Loucy (cell line): ENCODE measurements at regions not wholly inside any gene's neighbourhood (a gene's known extent, or its start where the extent isn't known, plus 50 kb on each side); places are given as distances from the start of the nearest gene placed in this dataset.

Experiments used
- H2AFZ ChIP-seq: fragments of 200-600 bp; sonication (generic); 2 replicates; pipeline ENCODE4 v1.6.0; 2016; ENCODE audit warnings: antibody characterized with exemption, mild to moderate bottlenecking, low read length, moderate library complexity
- H3F3A ChIP-seq: fragments of 200-600 bp; 2 replicates; pipeline ENCODE4 v1.6.0; 2016; ENCODE audit warnings: antibody characterized with exemption, low read depth, mild to moderate bottlenecking
- H3K27me3 ChIP-seq: fragments of 200-600 bp; sonication (generic); 2 replicates; pipeline ENCODE4 v1.6.1; 2014; ENCODE audit warnings: low read length, mild to moderate bottlenecking; ENCODE audit not compliant: insufficient read depth, poor library complexity, severe bottlenecking
- H3K36me3 ChIP-seq: fragments of 200-600 bp; sonication (generic); 2 replicates; pipeline ENCODE4 v1.6.1; 2016; ENCODE audit warnings: low read length; ENCODE audit not compliant: insufficient read depth
- H3K4me1 ChIP-seq: fragments of 200-600 bp; sonication (generic); 2 replicates; pipeline ENCODE4 v1.5.1; 2014; ENCODE audit warnings: low read length, mild to moderate bottlenecking; ENCODE audit not compliant: insufficient read depth, poor library complexity, severe bottlenecking
- H3K4me2 ChIP-seq: fragments of 200-600 bp; sonication (generic); 2 replicates; pipeline ENCODE4 v1.6.0; 2014; ENCODE audit warnings: antibody characterized with exemption, low read length, low read depth, mild to moderate bottlenecking; ENCODE audit not compliant: poor library complexity, severe bottlenecking
- H3K4me3 ChIP-seq: fragments of 200-600 bp; sonication (generic); 2 replicates; pipeline ENCODE4 v1.5.1; 2014; ENCODE audit warnings: low read length, mild to moderate bottlenecking, mixed read lengths; ENCODE audit not compliant: poor library complexity, severe bottlenecking
- H3K79me2 ChIP-seq: fragments of 200-600 bp; sonication (generic); 2 replicates; pipeline ENCODE4 v1.6.1; 2014; ENCODE audit warnings: low read length; ENCODE audit not compliant: insufficient read depth
- H3K9ac ChIP-seq: fragments of 200-600 bp; sonication (generic); 2 replicates; pipeline ENCODE4 v1.6.0; 2014; ENCODE audit warnings: mild to moderate bottlenecking, low read depth, low read length, moderate library complexity; ENCODE audit not compliant: poor library complexity, severe bottlenecking
- H3K9me2 ChIP-seq: fragments of 200-600 bp; sonication (generic); replicated peaks from 2 replicates; pipeline ENCODE4 v1.6.1; 2016; ENCODE audit warnings: low read depth, low read length, mixed read lengths
- H3K9me3 ChIP-seq: fragments of 200-600 bp; sonication (generic); 2 replicates; pipeline ENCODE4 v1.6.1; 2014; ENCODE audit warnings: mild to moderate bottlenecking, antibody characterized with exemption, low read length, low read depth; ENCODE audit not compliant: insufficient read depth
- H4K20me1 ChIP-seq: fragments of 200-600 bp; sonication (generic); 2 replicates; pipeline ENCODE4 v1.6.0; 2014; ENCODE audit warnings: antibody characterized with exemption, low read length, mild to moderate bottlenecking; ENCODE audit not compliant: insufficient read depth, poor library complexity, severe bottlenecking
- CTCF ChIP-seq: fragments of 200-600 bp; sonication (generic); conservative IDR thresholded peaks from 2 replicates; pipeline ENCODE4 v1.5.1; 2014; ENCODE audit warnings: mild to moderate bottlenecking, antibody characterized with exemption, low read length
- EZH2phosphoT487 ChIP-seq: fragments of 200-600 bp; IDR thresholded peaks from 2 replicates; pipeline ENCODE4 v1.6.1; 2018; ENCODE audit warnings: antibody characterized with exemption, mild to moderate bottlenecking, moderate library complexity, borderline replicate concordance

DNA sequence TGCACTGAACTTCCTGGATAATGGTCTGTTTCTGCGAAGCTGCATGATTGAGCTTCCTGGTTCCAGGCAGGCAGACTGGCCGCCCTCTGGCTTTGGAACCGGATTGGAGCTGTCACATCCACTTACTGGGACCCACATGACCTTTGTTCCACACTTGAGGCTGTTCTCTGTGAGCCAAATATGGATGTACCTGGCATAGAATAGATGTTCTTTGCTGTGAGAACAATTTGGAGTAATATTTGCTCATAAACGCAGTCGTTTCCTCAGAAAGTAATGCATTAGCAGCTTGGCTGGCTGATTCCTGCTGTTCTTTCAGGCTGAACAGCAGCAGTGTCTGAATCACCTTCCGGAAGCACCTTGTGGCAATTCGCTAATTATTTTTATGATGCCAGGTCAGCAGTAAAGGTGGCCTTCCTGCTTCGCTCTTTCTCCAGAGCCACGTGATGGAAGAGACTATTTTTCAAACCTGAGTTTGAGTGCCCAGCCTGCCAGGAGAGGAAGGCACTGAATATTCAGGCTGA, 78.1 kb upstream of the BOD1L1 start:
- no peaks in the 10 kb centered on the region for H3K36me3 ChIP-seq
- H4K20me1 ChIP-seq = no peaks in the 10 kb centered on the region
- H3K9ac ChIP-seq = no peak overlapping the region
- no peaks in the 10 kb centered on the region for H3K4me1 ChIP-seq
- no peak overlapping the region for H2AFZ ChIP-seq
- H3F3A ChIP-seq = no peaks in the 10 kb centered on the region
- no peaks in the 10 kb centered on the region for H3K27me3 ChIP-seq
- H3K79me2 ChIP-seq = no peaks in the 10 kb centered on the region
- TF ChIP-seq CTCF = no peak
- no peak for TF ChIP-seq EZH2phosphoT487
- H3K4me2 ChIP-seq = no peak overlapping the region
- H3K9me3 ChIP-seq = no peaks in the 10 kb centered on the region
- H3K9me2 ChIP-seq = no peaks in the 10 kb centered on the region
- H3K4me3 ChIP-seq = no peak overlapping the region

DNA sequence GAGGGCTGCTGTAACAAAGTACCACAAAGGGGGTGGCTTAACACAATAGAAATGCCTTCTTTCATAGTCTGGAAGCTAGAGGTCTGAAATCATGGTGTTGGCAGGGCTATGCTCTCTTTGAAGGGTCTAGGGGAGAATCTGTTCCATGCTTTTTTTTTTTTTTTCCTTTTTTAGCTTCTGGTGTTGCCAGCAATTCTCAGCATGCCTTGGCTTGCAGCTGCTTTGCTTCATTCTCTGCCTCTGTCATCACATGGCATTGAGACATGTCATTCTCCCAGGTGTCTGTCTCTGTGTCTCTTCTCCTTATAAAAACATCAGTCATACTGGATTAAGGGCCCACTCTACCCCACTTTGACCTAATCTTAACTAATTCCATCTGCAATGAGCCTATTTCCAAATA, 78.6 kb upstream of the BOD1L1 start:
- Histone ChIP-seq H3K9ac (no peak overlapping the region), H3K36me3 (no peaks in the 10 kb centered on the region), H3K4me2 (no peak overlapping the region), H3K4me3 (no peak overlapping the region), H3F3A (no peaks in the 10 kb centered on the region), H3K4me1 (no peaks in the 10 kb centered on the region), H4K20me1 (no peaks in the 10 kb centered on the region), H3K9me3 (no peaks in the 10 kb centered on the region), H3K9me2 (no peaks in the 10 kb centered on the region), H3K79me2 (no peaks in the 10 kb centered on the region), H2AFZ (no peak overlapping the region), H3K27me3 (no peaks in the 10 kb centered on the region)
- TF ChIP-seq CTCF (no peak), EZH2phosphoT487 (no peak)

DNA sequence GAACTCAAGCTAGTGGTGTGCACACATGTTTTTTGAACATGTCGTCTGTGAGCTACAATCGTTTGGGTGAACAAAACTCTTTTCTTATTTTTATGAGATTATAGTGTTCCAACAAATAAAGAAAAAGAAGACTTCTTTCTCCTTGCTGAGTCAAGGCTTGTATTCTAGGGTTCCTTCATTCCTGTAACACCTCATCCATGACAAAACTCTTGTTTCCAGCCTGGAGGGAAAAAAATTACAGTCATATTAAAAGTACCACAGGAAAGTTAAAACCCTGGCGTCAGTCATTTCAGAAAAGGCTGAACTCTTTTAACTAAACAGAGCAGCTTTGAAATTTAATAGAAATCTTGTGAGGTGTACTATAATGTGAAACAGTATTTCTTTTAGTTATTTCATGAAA, 79.2 kb upstream of the BOD1L1 start:
- no peak overlapping the region for H3K9ac ChIP-seq
- no peak overlapping the region for H3K4me3 ChIP-seq
- H3F3A ChIP-seq = no peaks in the 10 kb centered on the region
- no peak for TF ChIP-seq CTCF
- H3K9me2 ChIP-seq = no peaks in the 10 kb centered on the region
- no peak overlapping the region for H3K4me2 ChIP-seq
- no peaks in the 10 kb centered on the region for H4K20me1 ChIP-seq
- no peaks in the 10 kb centered on the region for H3K9me3 ChIP-seq
- H2AFZ ChIP-seq = no peak overlapping the region
- H3K4me1 ChIP-seq = no peaks in the 10 kb centered on the region
- no peaks in the 10 kb centered on the region for H3K36me3 ChIP-seq
- H3K27me3 ChIP-seq = no peaks in the 10 kb centered on the region
- H3K79me2 ChIP-seq = no peaks in the 10 kb centered on the region
